NB4 (cell line): ENCODE measurements at regions not wholly inside any gene's neighbourhood (a gene's known extent, or its start where the extent isn't known, plus 50 kb on each side); places are given as distances from the start of the nearest gene placed in this dataset.

Source experiments
- DNase-seq: peaks from one replicate; pipeline ENCODE4 v3.0.0; 2010; ENCODE audit warnings: low read depth
- H3K4me3 ChIP-seq: one replicate; pipeline ENCODE4 v1.5.1; 2011; ENCODE audit warnings: mild to moderate bottlenecking, low read depth, low read length, moderate library complexity
- CTCF ChIP-seq: IDR thresholded peaks from one replicate; pipeline ENCODE4 v1.5.1; 2012; ENCODE audit warnings: low read depth, low read length
- MAX ChIP-seq: IDR thresholded peaks from 2 replicates; pipeline ENCODE4 v1.6.1; 2011; ENCODE audit warnings: low read depth, low read length
- MYC ChIP-seq: IDR thresholded peaks from 2 replicates; pipeline ENCODE4 v1.6.1; 2011; ENCODE audit warnings: low read depth, low read length
- POLR2A ChIP-seq: IDR thresholded peaks from 2 replicates; pipeline ENCODE4 v1.6.1; 2011; ENCODE audit warnings: mild to moderate bottlenecking; ENCODE audit not compliant: insufficient read length; ENCODE audit errors: extremely low read depth

- no peak for TF ChIP-seq MAX
- TF ChIP-seq POLR2A: no peak
- TF ChIP-seq CTCF: no peak
- TF ChIP-seq MYC: no peak
- no peak overlapping the region for H3K4me3 ChIP-seq
- no peak for DNase-seq
Measured at GRCh38 chr15:35850284-35850683, 304.3 kb upstream of the DPH6 start.

- TF ChIP-seq MYC (no peak), POLR2A (no peak), CTCF (no peak), MAX (no peak)
- no peak for DNase-seq
- H3K4me3 ChIP-seq: no peak overlapping the region
Measured at GRCh38 chr15:35851491-35851890, 305.5 kb upstream of the DPH6 start.

GRCh38 chr15:35852818-35853624 lies 307.1 kb upstream of the DPH6 start:
- no peak overlapping the region for H3K4me3 ChIP-seq
- DNase-seq: no peak
- no peak for TF ChIP-seq CTCF
- no peak for TF ChIP-seq MYC
- TF ChIP-seq MAX: no peak
- no peak for TF ChIP-seq POLR2A

- TF ChIP-seq MAX (no peak), CTCF (no peak), MYC (no peak), POLR2A (no peak)
- no peak for DNase-seq
Measured at GRCh38 chr15:35854316-35854715, 308.4 kb upstream of the DPH6 start.

GRCh38 chr15:35857567-35858226 lies 311.7 kb upstream of the DPH6 start:
- TF ChIP-seq MAX (no peak), MYC (no peak), POLR2A (no peak), CTCF (no peak)
- no peak for DNase-seq
- H3K4me3 ChIP-seq: no peak overlapping the region

More at GRCh38 chr15:35854316-35854715, 308.4 kb upstream of the DPH6 start:
- no peak overlapping the region for H3K4me3 ChIP-seq
